ENCODE measurements at regions not wholly inside any gene's neighbourhood (a gene's known extent, or its start where the extent isn't known, plus 50 kb on each side); places are given as distances from the start of the nearest gene placed in this dataset.

- H3K36me3 ChIP-seq (ENCODE audit: control insufficient read depth, insufficient read depth, low read length, severe bottlenecking), result no peaks in the 10 kb centered on the region
- no peaks in the 10 kb centered on the region for H3K9me3 ChIP-seq (ENCODE audit: control insufficient read depth, low read length)
- no peak overlapping the region for H3K9ac ChIP-seq (ENCODE audit: low read length)
- peaks cover 10% of the 10 kb centered on the region for H3K4me1 ChIP-seq (ENCODE audit: control insufficient read depth, insufficient read depth, low read length)
- H3K27me3 ChIP-seq (replicated peaks; ENCODE audit: control insufficient read depth, insufficient read depth, low read length), result no peaks in the 10 kb centered on the region
- DNase-seq (ENCODE audit: low read depth), result no peak
- H3K4me3 ChIP-seq (ENCODE audit: low read length), result no peak overlapping the region
These were observed 1407.4 kb downstream of the SUCLG1 start for GRCh38 chr2:83051538-83052170.

DNA sequence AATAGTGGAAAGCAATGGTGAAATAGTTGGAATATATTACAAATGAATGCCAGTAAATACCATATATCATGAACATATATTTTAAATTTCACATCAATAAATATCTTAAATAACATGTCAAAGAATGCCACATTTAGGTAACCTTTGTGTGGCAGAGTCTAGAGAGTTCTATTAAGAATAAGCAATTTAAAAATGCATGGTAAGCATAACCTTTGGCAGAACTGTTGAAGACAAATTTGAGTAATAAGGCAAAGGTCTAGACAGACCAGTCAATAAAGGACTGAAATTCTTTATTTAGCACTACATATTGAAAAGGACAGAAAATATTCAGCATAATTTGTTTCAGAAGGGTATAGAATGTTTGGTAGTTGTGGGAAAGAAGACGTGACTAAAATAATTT is 1417.0 kb downstream of the SUCLG1 start:
- H3K4me1 ChIP-seq (ENCODE audit: control insufficient read depth, insufficient read depth, low read length), result no peaks in the 10 kb centered on the region
- DNase-seq (ENCODE audit: low read depth), result no peak
- H3K9ac ChIP-seq (ENCODE audit: low read length), result no peak overlapping the region
- H3K4me3 ChIP-seq (ENCODE audit: low read length), result no peak overlapping the region
- H3K36me3 ChIP-seq (ENCODE audit: control insufficient read depth, insufficient read depth, low read length, severe bottlenecking), result no peaks in the 10 kb centered on the region
- H3K9me3 ChIP-seq (ENCODE audit: control insufficient read depth, low read length), result no peaks in the 10 kb centered on the region
- no peaks in the 10 kb centered on the region for H3K27me3 ChIP-seq (replicated peaks; ENCODE audit: control insufficient read depth, insufficient read depth, low read length)

- Histone ChIP-seq H3K4me1 (ENCODE audit: control insufficient read depth, insufficient read depth, low read length) (no peaks in the 10 kb centered on the region), H3K9me3 (ENCODE audit: control insufficient read depth, low read length) (no peaks in the 10 kb centered on the region), H3K9ac (ENCODE audit: low read length) (no peak overlapping the region), H3K36me3 (ENCODE audit: control insufficient read depth, insufficient read depth, low read length, severe bottlenecking) (no peaks in the 10 kb centered on the region), H3K4me3 (ENCODE audit: low read length) (no peak overlapping the region), H3K27me3 (replicated peaks; ENCODE audit: control insufficient read depth, insufficient read depth, low read length) (no peaks in the 10 kb centered on the region)
- DNase-seq (ENCODE audit: low read depth), result peak; percentile 6
These were observed 1436.4 kb downstream of the SUCLG1 start for GRCh38 chr2:83022631-83023210.

DNA sequence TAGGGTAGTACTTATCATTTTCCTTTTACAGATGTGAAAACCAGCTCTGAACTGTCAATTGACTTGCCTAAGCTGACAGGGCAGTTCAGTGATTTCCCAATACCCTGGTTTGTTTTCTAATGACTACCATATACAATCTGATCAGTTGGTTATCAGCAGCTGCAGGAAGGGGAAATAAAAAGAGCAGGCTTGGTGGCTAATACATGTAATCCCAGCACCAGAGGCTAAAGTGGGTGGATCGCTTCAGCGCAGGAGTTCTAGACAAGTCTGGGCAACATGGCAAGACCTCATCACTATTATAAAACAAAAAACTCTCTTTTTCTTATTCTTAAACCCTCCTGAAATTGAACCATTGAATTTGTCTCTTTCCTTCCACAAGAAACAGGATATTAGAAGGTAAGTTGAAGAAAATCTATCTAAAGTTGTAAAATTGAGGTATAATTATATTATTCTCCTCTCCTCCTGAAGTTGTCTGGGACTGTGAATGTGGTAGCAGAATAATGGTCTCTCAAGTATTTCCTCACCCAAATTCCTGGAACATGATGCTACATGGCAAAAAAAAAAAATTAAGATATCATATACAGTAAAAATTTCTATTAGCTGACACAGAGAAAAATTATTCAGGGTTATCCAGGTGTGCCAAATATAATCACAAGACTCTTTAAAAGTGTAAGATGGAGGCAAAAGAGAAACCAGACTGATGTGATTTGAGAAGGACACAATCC is 1441.6 kb downstream of the SUCLG1 start:
- no peaks in the 10 kb centered on the region for H3K36me3 ChIP-seq (ENCODE audit: control insufficient read depth, insufficient read depth, low read length, severe bottlenecking)

DNA sequence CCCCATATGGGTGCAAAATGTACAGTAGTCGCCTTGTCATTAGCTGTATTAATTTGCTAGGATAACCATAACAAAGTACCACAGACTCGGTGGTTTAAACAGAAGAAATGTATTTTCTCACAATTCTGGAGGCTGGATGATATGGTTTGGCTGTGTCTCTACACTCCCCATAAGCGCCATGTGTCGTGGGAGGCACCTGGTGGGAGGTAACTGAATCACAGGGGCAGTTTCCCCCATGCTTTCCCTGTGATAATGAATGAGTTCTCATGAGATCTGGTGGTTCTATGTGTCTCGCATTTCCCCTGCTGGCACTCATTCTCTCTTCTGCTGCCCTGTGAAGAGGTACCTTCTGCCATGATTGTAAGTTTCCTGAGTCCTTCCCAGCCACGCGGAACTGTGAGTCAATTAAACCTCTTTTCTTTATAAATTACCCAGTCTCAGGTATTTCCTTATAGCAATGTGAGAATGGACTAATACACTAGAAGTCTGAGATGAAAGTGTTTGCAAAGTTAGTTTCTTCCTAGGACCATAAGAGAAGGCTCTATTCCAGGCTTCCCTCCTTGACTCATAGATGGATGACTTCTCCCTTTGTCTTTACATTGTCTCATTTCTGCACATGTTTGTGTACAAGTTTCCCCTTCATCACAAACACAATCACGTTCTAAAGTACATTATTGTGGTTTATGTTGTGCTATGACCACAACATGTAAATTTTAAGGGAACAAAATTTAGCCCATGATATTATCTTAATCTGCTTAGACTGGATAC is 1442.6 kb downstream of the SUCLG1 start:
- Histone ChIP-seq H3K36me3 (ENCODE audit: control insufficient read depth, insufficient read depth, low read length, severe bottlenecking) (no peaks in the 10 kb centered on the region), H3K27me3 (replicated peaks; ENCODE audit: control insufficient read depth, insufficient read depth, low read length) (no peaks in the 10 kb centered on the region), H3K4me3 (ENCODE audit: low read length) (no peak overlapping the region), H3K9ac (ENCODE audit: low read length) (no peak overlapping the region), H3K4me1 (ENCODE audit: control insufficient read depth, insufficient read depth, low read length) (no peaks in the 10 kb centered on the region), H3K9me3 (ENCODE audit: control insufficient read depth, low read length) (no peaks in the 10 kb centered on the region)
- DNase-seq (ENCODE audit: low read depth), result no peak

More for the DNA sequence above, 1441.6 kb downstream of the SUCLG1 start:
- peak; percentile 30 for DNase-seq (ENCODE audit: low read depth)
- H3K4me1 ChIP-seq (ENCODE audit: control insufficient read depth, insufficient read depth, low read length), result no peaks in the 10 kb centered on the region
- no peaks in the 10 kb centered on the region for H3K9me3 ChIP-seq (ENCODE audit: control insufficient read depth, low read length)
- no peaks in the 10 kb centered on the region for H3K27me3 ChIP-seq (replicated peaks; ENCODE audit: control insufficient read depth, insufficient read depth, low read length)
- no peak overlapping the region for H3K4me3 ChIP-seq (ENCODE audit: low read length)
- H3K9ac ChIP-seq (ENCODE audit: low read length), result no peak overlapping the region

DNA sequence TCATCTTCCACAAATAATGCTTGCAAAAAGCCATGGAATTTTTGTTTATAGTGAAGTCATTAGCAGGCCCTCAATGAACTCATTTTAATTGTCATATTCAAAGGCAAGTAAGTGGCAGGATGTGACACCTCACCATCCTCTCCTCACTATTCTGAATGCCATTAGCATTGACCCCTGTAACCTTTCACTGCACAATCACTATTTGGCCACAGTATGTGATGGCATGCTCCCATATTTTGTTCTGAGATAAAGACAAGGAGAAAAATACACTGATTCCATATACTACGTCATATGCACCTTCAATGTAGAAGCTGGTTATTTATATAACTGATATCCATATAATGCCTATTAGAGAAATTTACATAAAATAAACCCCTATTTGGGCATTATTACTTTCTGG is 1443.2 kb downstream of the SUCLG1 start:
- DNase-seq (ENCODE audit: low read depth), result no peak
- no peaks in the 10 kb centered on the region for H3K27me3 ChIP-seq (replicated peaks; ENCODE audit: control insufficient read depth, insufficient read depth, low read length)
- no peak overlapping the region for H3K9ac ChIP-seq (ENCODE audit: low read length)
- H3K4me1 ChIP-seq (ENCODE audit: control insufficient read depth, insufficient read depth, low read length), result no peaks in the 10 kb centered on the region
- H3K4me3 ChIP-seq (ENCODE audit: low read length), result no peak overlapping the region
- no peaks in the 10 kb centered on the region for H3K36me3 ChIP-seq (ENCODE audit: control insufficient read depth, insufficient read depth, low read length, severe bottlenecking)
- no peaks in the 10 kb centered on the region for H3K9me3 ChIP-seq (ENCODE audit: control insufficient read depth, low read length)

DNA sequence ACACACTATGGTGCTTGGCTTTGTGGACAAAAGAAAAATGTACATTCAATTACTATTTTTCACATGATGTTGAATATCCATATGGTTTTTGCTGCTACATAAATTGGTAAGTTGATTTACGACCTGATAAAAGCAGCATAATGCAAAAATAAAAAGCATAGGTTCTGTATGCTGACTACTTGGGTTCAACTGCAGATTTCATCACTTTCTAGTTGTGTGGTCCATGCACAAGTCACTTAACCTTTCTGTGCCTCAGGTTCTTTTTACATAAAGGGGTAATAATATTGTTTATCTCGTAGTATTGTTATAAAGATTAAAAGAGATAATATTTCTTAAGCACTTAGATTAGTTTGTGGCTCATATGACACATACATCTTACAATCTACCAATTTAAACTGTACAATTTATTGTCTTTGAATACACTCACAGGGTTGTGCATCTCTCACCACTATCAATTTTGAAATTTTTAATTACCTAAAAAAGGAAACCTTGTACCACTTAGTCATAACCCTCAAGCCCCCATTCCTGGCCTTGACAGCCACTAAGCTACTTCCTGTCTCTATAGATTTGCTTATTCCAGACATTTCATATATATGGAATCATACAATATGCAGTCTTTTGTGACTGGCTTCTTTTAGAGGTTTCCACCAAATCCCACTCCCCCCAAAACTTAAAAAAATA is 1443.9 kb downstream of the SUCLG1 start:
- H3K4me1 ChIP-seq (ENCODE audit: control insufficient read depth, insufficient read depth, low read length), result no peaks in the 10 kb centered on the region
- H3K27me3 ChIP-seq (replicated peaks; ENCODE audit: control insufficient read depth, insufficient read depth, low read length), result no peaks in the 10 kb centered on the region
- no peak overlapping the region for H3K4me3 ChIP-seq (ENCODE audit: low read length)
- H3K9me3 ChIP-seq (ENCODE audit: control insufficient read depth, low read length), result no peaks in the 10 kb centered on the region
- no peak for DNase-seq (ENCODE audit: low read depth)
- H3K9ac ChIP-seq (ENCODE audit: low read length), result no peak overlapping the region
- H3K36me3 ChIP-seq (ENCODE audit: control insufficient read depth, insufficient read depth, low read length, severe bottlenecking), result no peaks in the 10 kb centered on the region

DNA sequence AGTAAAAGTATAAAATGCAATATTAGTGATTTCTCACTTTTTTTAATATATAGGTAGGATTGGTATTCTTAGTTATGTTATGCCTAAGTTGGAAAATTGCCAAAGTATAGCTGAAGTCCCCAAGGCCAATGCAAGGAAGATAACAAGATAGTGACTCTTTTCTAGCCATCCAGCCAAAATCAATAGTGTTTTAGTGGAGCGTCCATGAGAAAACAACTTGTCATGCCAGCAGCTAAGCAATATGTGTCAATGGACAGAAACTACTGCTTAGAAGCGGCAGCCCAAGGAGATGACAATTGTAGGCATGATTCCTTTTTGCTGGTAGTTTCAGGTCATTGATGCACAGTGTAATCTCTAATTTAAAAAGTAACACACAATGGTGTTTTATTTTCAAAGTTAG is 1444.6 kb downstream of the SUCLG1 start:
- no peaks in the 10 kb centered on the region for H3K36me3 ChIP-seq (ENCODE audit: control insufficient read depth, insufficient read depth, low read length, severe bottlenecking)
- H3K9me3 ChIP-seq (ENCODE audit: control insufficient read depth, low read length), result no peaks in the 10 kb centered on the region
- no peak overlapping the region for H3K4me3 ChIP-seq (ENCODE audit: low read length)
- no peaks in the 10 kb centered on the region for H3K27me3 ChIP-seq (replicated peaks; ENCODE audit: control insufficient read depth, insufficient read depth, low read length)
- H3K4me1 ChIP-seq (ENCODE audit: control insufficient read depth, insufficient read depth, low read length), result no peaks in the 10 kb centered on the region
- no peak for DNase-seq (ENCODE audit: low read depth)
- H3K9ac ChIP-seq (ENCODE audit: low read length), result no peak overlapping the region

DNA sequence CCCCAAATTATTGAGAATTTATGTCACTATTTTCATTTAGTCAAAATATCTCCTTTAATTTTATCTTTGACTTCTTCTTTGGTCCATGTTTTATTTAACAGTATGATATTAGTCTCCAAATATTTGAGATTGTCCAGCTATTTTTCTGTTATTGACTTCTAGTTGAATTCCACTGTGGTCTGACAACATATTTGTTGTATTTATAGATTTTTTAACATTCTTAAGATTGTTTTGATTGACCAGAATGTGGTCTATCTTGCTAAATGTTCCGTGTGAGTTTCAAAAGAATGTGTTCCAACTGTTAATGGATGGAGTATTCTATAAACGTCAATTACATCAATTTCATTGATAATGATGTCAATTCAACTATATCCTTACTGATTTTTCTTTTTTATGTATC is 1452.1 kb downstream of the SUCLG1 start:
- Histone ChIP-seq H3K9me3 (ENCODE audit: control insufficient read depth, low read length) (no peaks in the 10 kb centered on the region), H3K4me3 (ENCODE audit: low read length) (no peak overlapping the region), H3K27me3 (replicated peaks; ENCODE audit: control insufficient read depth, insufficient read depth, low read length) (no peaks in the 10 kb centered on the region), H3K9ac (ENCODE audit: low read length) (no peak overlapping the region), H3K4me1 (ENCODE audit: control insufficient read depth, insufficient read depth, low read length) (no peaks in the 10 kb centered on the region), H3K36me3 (ENCODE audit: control insufficient read depth, insufficient read depth, low read length, severe bottlenecking) (no peaks in the 10 kb centered on the region)
- peak; percentile 26 for DNase-seq (ENCODE audit: low read depth)

DNA sequence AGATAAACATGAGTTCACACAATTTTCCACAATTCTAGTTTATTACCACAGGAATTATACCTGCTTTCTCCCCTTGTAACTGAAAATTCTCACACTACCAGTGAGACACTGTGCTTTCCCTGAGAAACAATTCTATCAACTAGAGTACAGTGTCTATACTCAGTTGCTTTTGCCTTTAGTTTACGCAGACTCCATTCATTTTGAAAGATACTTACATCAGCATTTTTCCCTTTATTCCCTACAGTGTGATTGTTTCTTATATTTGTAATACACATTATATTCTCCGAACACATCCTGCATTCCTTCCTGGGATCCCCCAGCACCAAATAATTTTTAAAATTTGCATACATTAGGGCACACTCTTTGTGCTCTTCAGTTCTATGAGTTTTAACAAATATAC is 1455.5 kb downstream of the SUCLG1 start:
- Histone ChIP-seq H3K4me1 (ENCODE audit: control insufficient read depth, insufficient read depth, low read length) (no peaks in the 10 kb centered on the region), H3K9ac (ENCODE audit: low read length) (no peak overlapping the region), H3K9me3 (ENCODE audit: control insufficient read depth, low read length) (no peaks in the 10 kb centered on the region), H3K36me3 (ENCODE audit: control insufficient read depth, insufficient read depth, low read length, severe bottlenecking) (no peaks in the 10 kb centered on the region), H3K27me3 (replicated peaks; ENCODE audit: control insufficient read depth, insufficient read depth, low read length) (no peaks in the 10 kb centered on the region), H3K4me3 (ENCODE audit: low read length) (no peak overlapping the region)
- no peak for DNase-seq (ENCODE audit: low read depth)

- no peaks in the 10 kb centered on the region for H3K4me1 ChIP-seq (ENCODE audit: control insufficient read depth, insufficient read depth, low read length)
- H3K36me3 ChIP-seq (ENCODE audit: control insufficient read depth, insufficient read depth, low read length, severe bottlenecking), result no peaks in the 10 kb centered on the region
- no peak overlapping the region for H3K4me3 ChIP-seq (ENCODE audit: low read length)
- DNase-seq (ENCODE audit: low read depth), result no peak
- H3K9ac ChIP-seq (ENCODE audit: low read length), result no peak overlapping the region
- no peaks in the 10 kb centered on the region for H3K27me3 ChIP-seq (replicated peaks; ENCODE audit: control insufficient read depth, insufficient read depth, low read length)
- H3K9me3 ChIP-seq (ENCODE audit: control insufficient read depth, low read length), result no peaks in the 10 kb centered on the region
These were observed 1456.4 kb downstream of the SUCLG1 start for GRCh38 chr2:83002706-83003105.
